Suprapubic skin (tissue), 3 donors: ENCODE measurements at regions not wholly inside any gene's neighbourhood (a gene's known extent, or its start where the extent isn't known, plus 50 kb on each side); places are given as distances from the start of the nearest gene placed in this dataset.

ENCODE experiments used
- CTCF ChIP-seq, 2 donors: fragments of 200-600 bp in 1 of 2; fragments of 450-650 bp in 1 of 2; sonication (generic) in 1 of 2; IDR thresholded peaks; one replicate each; pipeline ENCODE4 v1.5.1; 2016 to 2019; ENCODE audit warnings: antibody characterized with exemption in 2 of 2, mild to moderate bottlenecking in 1 of 2, moderate library complexity in 1 of 2
- POLR2AphosphoS5 ChIP-seq, 3 donors: sonication (generic); formaldehyde crosslinking; IDR thresholded peaks; one replicate each; pipeline ENCODE4 v1.6.1; 2017; ENCODE audit warnings: antibody characterized with exemption in 3 of 3

GRCh38 chr2:8520791-8521344 is 161.0 kb upstream of the ID2 start:
- TF ChIP-seq POLR2AphosphoS5 (IDR thresholded peaks at IDR 0.05), result no peak
- TF ChIP-seq CTCF (IDR thresholded peaks at IDR 0.05), result no peak
